ENCODE measurements at regions not wholly inside any gene's neighbourhood (a gene's known extent, or its start where the extent isn't known, plus 50 kb on each side); places are given as distances from the start of the nearest gene placed in this dataset.

DNA sequence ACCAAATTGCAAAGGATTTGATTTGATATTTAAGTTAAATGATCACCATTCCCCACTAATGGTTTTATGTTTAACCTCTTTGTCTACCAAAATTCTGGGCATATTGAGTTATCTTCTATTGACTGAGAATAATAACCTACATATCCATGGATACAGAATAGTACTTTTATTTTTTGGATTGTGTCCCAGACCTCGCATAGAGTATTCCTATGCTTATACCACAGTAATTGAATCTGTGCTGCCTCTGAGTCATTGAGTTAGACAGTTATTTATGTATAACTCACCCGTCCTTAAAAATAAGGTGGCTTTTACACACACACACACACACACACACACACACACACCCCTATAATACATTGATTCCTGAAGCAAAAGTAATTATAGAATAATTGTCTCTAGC lies 690.1 kb upstream of the BCHE start:
- Histone ChIP-seq H3K27me3 (ENCODE audit: insufficient read depth, low read depth, low read length) (no peaks in the 10 kb centered on the region), H3K27ac (ENCODE audit: low read length) (peak overlapping the region; percentile 45), H4K20me1 (ENCODE audit: insufficient read depth) (no peaks in the 10 kb centered on the region), H2AFZ (ENCODE audit: low read depth, low read length) (no peak overlapping the region), H3F3A (ENCODE audit: insufficient read depth, low read length, poor library complexity, severe bottlenecking) (no peaks in the 10 kb centered on the region), H3K4me3 (ENCODE audit: low read length) (peak overlapping the region; percentile 10), H3K9ac (ENCODE audit: low read length) (no peak overlapping the region), H3K9me3 (ENCODE audit: low read length) (peaks cover 8% of the 10 kb centered on the region), H3K36me3 (ENCODE audit: insufficient read depth, low read length) (no peaks in the 10 kb centered on the region), H3K9me2 (ENCODE audit: insufficient read depth, low read length) (no peaks in the 10 kb centered on the region), H3K79me2 (replicated peaks; ENCODE audit: insufficient read depth, low read length) (no peaks in the 10 kb centered on the region), H3K4me2 (ENCODE audit: low read length) (peak overlapping the region; percentile 29)
- TF ChIP-seq EP300 (conservative IDR thresholded peaks at IDR 0.05; ENCODE audit: poor library complexity, severe bottlenecking) (no peak), MXI1 (conservative IDR thresholded peaks at IDR 0.05; ENCODE audit: poor library complexity, severe bottlenecking) (no peak), POLR2AphosphoS5 (IDR thresholded peaks at IDR 0.05) (no peak), EZH2 (IDR thresholded peaks at IDR 0.05; ENCODE audit: borderline replicate concordance, insufficient read depth, low read length, poor library complexity, severe bottlenecking) (no peak)
- TF ChIP-seq, protein P1, sequence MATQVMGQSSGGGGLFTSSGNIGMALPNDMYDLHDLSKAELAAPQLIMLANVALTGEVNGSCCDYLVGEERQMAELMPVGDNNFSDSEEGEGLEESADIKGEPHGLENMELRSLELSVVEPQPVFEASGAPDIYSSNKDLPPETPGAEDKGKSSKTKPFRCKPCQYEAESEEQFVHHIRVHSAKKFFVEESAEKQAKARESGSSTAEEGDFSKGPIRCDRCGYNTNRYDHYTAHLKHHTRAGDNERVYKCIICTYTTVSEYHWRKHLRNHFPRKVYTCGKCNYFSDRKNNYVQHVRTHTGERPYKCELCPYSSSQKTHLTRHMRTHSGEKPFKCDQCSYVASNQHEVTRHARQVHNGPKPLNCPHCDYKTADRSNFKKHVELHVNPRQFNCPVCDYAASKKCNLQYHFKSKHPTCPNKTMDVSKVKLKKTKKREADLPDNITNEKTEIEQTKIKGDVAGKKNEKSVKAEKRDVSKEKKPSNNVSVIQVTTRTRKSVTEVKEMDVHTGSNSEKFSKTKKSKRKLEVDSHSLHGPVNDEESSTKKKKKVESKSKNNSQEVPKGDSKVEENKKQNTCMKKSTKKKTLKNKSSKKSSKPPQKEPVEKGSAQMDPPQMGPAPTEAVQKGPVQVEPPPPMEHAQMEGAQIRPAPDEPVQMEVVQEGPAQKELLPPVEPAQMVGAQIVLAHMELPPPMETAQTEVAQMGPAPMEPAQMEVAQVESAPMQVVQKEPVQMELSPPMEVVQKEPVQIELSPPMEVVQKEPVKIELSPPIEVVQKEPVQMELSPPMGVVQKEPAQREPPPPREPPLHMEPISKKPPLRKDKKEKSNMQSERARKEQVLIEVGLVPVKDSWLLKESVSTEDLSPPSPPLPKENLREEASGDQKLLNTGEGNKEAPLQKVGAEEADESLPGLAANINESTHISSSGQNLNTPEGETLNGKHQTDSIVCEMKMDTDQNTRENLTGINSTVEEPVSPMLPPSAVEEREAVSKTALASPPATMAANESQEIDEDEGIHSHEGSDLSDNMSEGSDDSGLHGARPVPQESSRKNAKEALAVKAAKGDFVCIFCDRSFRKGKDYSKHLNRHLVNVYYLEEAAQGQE (IDR thresholded peaks at IDR 0.05; ENCODE audit: borderline replicate concordance): no peak
- TF ChIP-seq, protein P2, sequence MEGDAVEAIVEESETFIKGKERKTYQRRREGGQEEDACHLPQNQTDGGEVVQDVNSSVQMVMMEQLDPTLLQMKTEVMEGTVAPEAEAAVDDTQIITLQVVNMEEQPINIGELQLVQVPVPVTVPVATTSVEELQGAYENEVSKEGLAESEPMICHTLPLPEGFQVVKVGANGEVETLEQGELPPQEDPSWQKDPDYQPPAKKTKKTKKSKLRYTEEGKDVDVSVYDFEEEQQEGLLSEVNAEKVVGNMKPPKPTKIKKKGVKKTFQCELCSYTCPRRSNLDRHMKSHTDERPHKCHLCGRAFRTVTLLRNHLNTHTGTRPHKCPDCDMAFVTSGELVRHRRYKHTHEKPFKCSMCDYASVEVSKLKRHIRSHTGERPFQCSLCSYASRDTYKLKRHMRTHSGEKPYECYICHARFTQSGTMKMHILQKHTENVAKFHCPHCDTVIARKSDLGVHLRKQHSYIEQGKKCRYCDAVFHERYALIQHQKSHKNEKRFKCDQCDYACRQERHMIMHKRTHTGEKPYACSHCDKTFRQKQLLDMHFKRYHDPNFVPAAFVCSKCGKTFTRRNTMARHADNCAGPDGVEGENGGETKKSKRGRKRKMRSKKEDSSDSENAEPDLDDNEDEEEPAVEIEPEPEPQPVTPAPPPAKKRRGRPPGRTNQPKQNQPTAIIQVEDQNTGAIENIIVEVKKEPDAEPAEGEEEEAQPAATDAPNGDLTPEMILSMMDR (IDR thresholded peaks at IDR 0.05; ENCODE audit: poor library complexity, severe bottlenecking): no peak

DNA sequence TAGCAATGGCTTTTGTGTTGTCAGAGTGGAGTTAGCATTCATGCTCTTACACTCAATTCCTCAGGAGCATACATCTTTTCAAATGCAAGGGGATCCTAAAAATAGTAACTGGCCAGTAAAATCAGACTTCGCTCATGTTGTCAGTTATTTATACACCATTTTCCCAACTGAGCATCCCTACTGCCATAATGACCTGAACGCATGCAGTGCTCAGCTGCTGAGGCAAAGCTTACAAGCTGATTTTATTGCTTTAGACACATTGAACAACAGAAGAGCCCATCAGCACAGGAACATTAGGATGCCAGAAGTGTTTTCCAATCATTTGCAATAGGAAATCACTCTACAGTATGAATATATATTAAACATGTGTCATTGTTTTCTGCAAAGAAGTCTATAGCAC lies 689.7 kb upstream of the BCHE start:
- H3K79me2 ChIP-seq (replicated peaks; ENCODE audit: insufficient read depth, low read length): no peaks in the 10 kb centered on the region
- H3K9ac ChIP-seq (ENCODE audit: low read length): no peak overlapping the region
- no peak overlapping the region for H2AFZ ChIP-seq (ENCODE audit: low read depth, low read length)
- peak overlapping the region; percentile 10 for H3K4me3 ChIP-seq (ENCODE audit: low read length)
- no peaks in the 10 kb centered on the region for H3F3A ChIP-seq (ENCODE audit: insufficient read depth, low read length, poor library complexity, severe bottlenecking)
- H3K9me3 ChIP-seq (ENCODE audit: low read length): peaks cover 4% of the 10 kb centered on the region
- TF ChIP-seq POLR2AphosphoS5 (IDR thresholded peaks at IDR 0.05): peak; percentile 91
- TF ChIP-seq EP300 (conservative IDR thresholded peaks at IDR 0.05; ENCODE audit: poor library complexity, severe bottlenecking): peak; percentile 77
- TF ChIP-seq SMC3 (conservative IDR thresholded peaks at IDR 0.05; ENCODE audit: poor library complexity): no peak
- TF ChIP-seq, protein P1 (IDR thresholded peaks at IDR 0.05; ENCODE audit: borderline replicate concordance): peak; percentile 77
- H4K20me1 ChIP-seq (ENCODE audit: insufficient read depth): no peaks in the 10 kb centered on the region
- H3K27ac ChIP-seq (ENCODE audit: low read length): peak overlapping the region; percentile 45
- peak overlapping the region; percentile 29 for H3K4me2 ChIP-seq (ENCODE audit: low read length)
- H3K27me3 ChIP-seq (ENCODE audit: insufficient read depth, low read depth, low read length): no peaks in the 10 kb centered on the region
- H3K36me3 ChIP-seq (ENCODE audit: insufficient read depth, low read length): no peaks in the 10 kb centered on the region
- no peaks in the 10 kb centered on the region for H3K9me2 ChIP-seq (ENCODE audit: insufficient read depth, low read length)

Data from neural cell (in vitro differentiated cells).